ENCODE measurements at regions not wholly inside any gene's neighbourhood (a gene's known extent, or its start where the extent isn't known, plus 50 kb on each side); places are given as distances from the start of the nearest gene placed in this dataset.

DNA sequence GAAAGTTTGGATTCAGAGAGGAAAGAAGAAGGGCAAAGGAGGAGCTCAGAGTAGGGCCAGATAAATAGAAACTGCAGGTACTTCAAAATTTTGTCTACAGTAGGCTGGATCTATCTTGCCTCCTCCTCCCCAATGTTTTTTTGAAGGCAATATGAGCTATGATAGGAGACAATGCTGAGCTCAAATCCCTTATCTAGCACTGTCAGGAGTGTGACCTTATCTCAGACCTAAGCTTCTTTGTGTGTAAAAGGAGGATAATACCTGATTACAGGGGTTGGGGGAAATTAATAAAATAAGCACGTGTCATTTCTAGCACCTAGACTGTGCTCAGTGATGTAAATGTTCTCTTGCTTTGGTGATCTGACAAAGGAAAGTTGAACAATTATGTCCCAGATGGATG lies 137.8 kb upstream of the CD180 start:
- Histone ChIP-seq H4K20me1 (no peaks in the 10 kb centered on the region), H3K4me2 (no peak overlapping the region), H3K9me3 (replicated peaks in 1 of 11) (peaks cover 6 to 17% (median 10%) of the 10 kb centered on the region in 11 experiments; a peak in 13 of 22 replicates), H3K9ac (no peak overlapping the region), H3K36me3 (no peaks in the 10 kb centered on the region), H3K27ac (no peak overlapping the region), H3K4me1 (peaks cover 0 to 21% (median 14%) of the 10 kb centered on the region in 10 experiments; a peak in 16 of 20 replicates), H3K4me3 (no peak overlapping the region), H3K27me3 (no peaks in the 10 kb centered on the region)
- no peak for TF ChIP-seq Cebpa-rat (IDR thresholded peaks at IDR 0.05)

DNA sequence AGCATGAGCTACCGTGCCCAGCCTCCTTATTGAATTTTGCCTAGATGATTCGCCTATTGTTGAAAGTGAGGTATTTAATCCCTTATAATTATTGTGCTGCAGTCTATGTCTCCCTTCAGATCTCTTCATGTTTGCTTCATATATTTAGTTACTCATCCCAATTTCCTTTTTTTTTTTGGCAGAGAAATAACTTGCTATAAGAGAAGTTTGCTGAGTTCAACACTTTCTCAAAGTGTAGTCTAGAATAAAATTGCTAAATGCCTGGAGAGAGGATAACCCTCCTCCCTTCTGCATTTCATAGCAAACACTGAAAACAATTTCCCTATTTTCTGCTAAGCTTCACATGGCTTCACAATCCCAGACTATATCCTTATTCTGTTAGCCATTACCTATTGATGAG lies 136.6 kb upstream of the CD180 start:
- no peaks in the 10 kb centered on the region for H3K27me3 ChIP-seq
- peaks cover 6 to 17% (median 10%) of the 10 kb centered on the region in 11 experiments; a peak in 13 of 22 replicates for H3K9me3 ChIP-seq (replicated peaks in 1 of 11)
- no peaks in the 10 kb centered on the region for H3K36me3 ChIP-seq
- no peaks in the 10 kb centered on the region for H4K20me1 ChIP-seq
- no peak overlapping the region for H3K9ac ChIP-seq
- peak overlapping the region in 2 of 11 experiments; percentile 58 to 68; a peak in 3 of 22 replicates for H3K4me2 ChIP-seq
- H3K27ac ChIP-seq: no peak overlapping the region
- H3K4me1 ChIP-seq: peaks cover 0 to 16% (median 8%) of the 10 kb centered on the region in 10 experiments; a peak in 16 of 20 replicates
- no peak for TF ChIP-seq Cebpa-rat (IDR thresholded peaks at IDR 0.05)
- H3K4me3 ChIP-seq: no peak overlapping the region

DNA sequence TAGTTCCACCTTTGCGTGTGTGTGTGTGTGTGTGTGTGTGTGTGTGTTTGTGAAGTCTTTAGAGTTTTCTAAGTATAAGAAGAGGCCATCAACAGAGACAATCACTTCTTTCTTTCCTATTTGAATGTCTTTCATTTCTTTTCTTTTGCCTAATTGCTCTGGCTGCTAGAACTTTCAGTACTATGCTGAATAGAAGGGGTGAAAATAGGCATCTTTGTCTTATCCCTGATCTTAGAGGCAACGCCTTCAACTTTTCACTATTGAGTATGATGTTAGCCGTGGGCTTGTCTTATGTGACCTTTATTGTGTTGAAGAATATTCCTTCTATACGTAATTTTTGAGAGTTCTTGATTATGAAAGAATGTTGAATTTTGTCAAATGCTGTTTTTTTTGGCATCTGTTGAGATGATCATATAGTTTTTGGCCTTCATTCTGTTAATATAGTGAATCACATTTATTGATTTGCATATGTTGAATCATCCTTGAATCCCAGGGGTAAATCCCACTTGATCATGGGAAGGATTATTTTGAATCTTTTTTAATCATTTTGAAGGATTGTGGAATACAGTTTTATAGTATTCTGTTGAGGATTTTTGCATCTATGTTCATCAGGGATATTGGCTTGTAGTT lies 134.8 kb upstream of the CD180 start:
- Histone ChIP-seq H4K20me1 (no peaks in the 10 kb centered on the region), H3K36me3 (no peaks in the 10 kb centered on the region), H3K27me3 (no peaks in the 10 kb centered on the region), H3K4me1 (peaks cover 0 to 16% (median 0%) of the 10 kb centered on the region in 10 experiments; a peak in 4 of 20 replicates), H3K4me2 (no peak overlapping the region), H3K4me3 (no peak overlapping the region), H3K9me3 (replicated peaks in 1 of 11) (peaks cover 0 to 17% (median 8%) of the 10 kb centered on the region in 11 experiments; a peak in 12 of 22 replicates), H3K9ac (no peak overlapping the region), H3K27ac (no peak overlapping the region)
- no peak for TF ChIP-seq Cebpa-rat (IDR thresholded peaks at IDR 0.05)

DNA sequence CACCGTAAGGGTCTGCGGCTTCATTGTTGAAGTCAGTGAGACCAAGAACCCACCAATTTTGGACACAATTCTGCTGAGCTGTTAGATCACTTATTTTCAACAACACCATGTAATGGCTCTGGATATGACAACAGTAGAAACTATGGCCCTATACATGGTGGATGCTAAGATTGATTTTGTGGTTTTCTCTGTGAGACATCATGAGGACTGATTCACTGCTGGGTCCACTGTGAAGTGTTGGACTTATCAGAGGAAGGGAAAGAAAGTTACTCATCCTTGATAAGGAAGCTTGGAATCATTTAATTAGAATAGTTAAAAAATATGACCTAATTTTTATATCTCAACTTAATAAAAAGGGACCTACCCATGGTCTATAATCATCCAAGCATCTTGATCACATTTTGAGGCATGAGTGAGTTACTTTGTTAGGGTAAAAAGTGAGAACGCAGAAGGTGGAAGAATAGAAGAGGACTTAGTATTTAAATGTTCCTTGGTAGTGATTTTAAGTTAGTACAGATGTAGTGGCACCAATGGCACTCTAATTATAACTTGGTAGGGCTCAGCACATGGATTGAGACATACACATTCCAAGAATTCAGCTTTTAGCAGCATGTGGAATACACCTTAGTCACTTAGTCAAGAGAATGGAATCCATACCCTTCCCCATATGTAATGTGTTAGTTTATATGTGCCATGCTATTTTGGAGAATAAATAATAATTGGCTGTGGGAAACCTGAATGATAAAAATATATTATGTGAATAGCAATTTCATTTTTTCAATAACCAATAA lies 123.5 kb upstream of the CD180 start:
- H3K27ac ChIP-seq: no peak overlapping the region
- H3K9me3 ChIP-seq (replicated peaks in 1 of 11): peaks cover 0 to 20% (median 11%) of the 10 kb centered on the region in 11 experiments; a peak in 16 of 22 replicates
- H3K4me1 ChIP-seq: peaks cover 8 to 12% (median 11%) of the 10 kb centered on the region in 10 experiments
- H3K27me3 ChIP-seq: no peaks in the 10 kb centered on the region
- H3K9ac ChIP-seq: no peak overlapping the region
- H4K20me1 ChIP-seq: no peaks in the 10 kb centered on the region
- TF ChIP-seq Cebpa-rat (IDR thresholded peaks at IDR 0.05): no peak
- H3K4me2 ChIP-seq: no peak overlapping the region
- H3K4me3 ChIP-seq: no peak overlapping the region
- no peaks in the 10 kb centered on the region for H3K36me3 ChIP-seq

DNA sequence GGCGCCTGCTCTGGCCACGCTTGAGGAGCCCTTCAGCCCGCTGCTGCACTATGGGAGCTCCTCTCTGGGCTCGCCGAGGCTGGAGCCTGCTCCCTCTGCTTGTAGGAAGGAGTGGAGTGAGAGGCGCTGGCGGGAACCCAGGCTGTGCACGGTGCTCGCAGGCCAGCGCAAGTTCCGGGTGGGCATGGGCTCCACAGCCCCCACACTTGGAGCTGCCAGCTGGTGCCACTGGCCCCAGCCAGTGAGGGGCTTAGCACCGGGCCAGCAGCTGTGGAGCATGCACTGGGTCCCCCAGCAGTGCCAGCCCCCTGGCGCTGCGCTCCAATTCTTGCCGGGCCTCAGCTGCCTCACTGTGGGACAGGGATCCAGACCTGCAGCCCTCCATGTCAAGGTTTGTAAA lies 122.1 kb upstream of the CD180 start:
- Histone ChIP-seq H3K9ac (no peak overlapping the region), H3K27me3 (no peaks in the 10 kb centered on the region), H3K27ac (no peak overlapping the region), H3K9me3 (replicated peaks in 1 of 11) (peaks cover 4 to 20% (median 15%) of the 10 kb centered on the region in 11 experiments; a peak in 18 of 22 replicates), H3K4me3 (no peak overlapping the region), H3K36me3 (no peaks in the 10 kb centered on the region), H4K20me1 (no peaks in the 10 kb centered on the region), H3K4me2 (no peak overlapping the region), H3K4me1 (peaks cover 10 to 20% (median 13%) of the 10 kb centered on the region in 10 experiments)
- no peak for TF ChIP-seq Cebpa-rat (IDR thresholded peaks at IDR 0.05)

DNA sequence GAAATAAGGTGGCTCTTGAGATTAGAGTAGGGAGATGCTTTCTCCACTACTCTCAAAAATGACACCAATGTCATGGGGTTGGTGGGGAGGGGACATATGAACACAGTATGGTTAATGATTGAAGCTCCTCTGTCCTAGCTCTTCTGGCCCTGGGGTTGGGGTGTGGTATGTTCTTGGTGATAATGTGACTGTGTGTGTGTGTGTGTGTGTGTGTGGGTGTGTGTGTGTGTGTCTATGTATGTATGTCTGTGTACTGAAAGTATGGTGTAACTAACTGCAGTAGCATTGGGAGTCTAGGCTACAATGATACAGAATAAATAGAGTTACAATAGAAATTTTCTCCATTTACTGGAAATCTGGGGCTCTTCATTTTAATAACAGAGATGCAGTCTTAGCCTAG lies 121.0 kb upstream of the CD180 start:
- Histone ChIP-seq H3K4me2 (no peak overlapping the region), H3K27me3 (no peaks in the 10 kb centered on the region), H3K9ac (no peak overlapping the region), H3K9me3 (replicated peaks in 1 of 11) (peaks cover 4 to 20% (median 15%) of the 10 kb centered on the region in 11 experiments; a peak in 18 of 22 replicates), H3K36me3 (no peaks in the 10 kb centered on the region), H3K4me1 (peaks cover 10 to 20% (median 13%) of the 10 kb centered on the region in 10 experiments), H3K27ac (no peak overlapping the region), H3K4me3 (no peak overlapping the region), H4K20me1 (no peaks in the 10 kb centered on the region)
- TF ChIP-seq Cebpa-rat (IDR thresholded peaks at IDR 0.05): no peak

DNA sequence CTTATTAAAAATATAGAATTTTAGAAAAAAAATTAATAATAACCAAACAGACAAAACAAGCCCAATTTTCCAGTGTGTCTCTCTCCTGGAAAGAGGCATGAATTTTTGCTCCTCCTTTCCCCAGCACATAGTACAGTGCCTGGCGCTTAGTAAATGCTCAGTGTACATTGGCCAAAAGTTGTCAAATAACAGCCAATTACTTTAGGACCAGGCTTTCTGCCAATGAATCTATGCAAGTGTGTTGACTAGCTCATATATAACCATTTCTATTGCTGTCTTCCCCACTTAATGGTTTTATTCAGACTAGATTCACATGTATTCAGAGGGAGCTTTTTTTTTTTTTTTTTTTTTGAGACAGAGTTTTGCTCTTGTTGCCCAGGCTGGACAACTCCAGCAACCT lies 120.1 kb upstream of the CD180 start:
- peaks cover 10 to 20% (median 13%) of the 10 kb centered on the region in 10 experiments for H3K4me1 ChIP-seq
- H3K9ac ChIP-seq: no peak overlapping the region
- peaks cover 4 to 20% (median 15%) of the 10 kb centered on the region in 11 experiments; a peak in 18 of 22 replicates for H3K9me3 ChIP-seq (replicated peaks in 1 of 11)
- no peak overlapping the region for H3K4me2 ChIP-seq
- H4K20me1 ChIP-seq: no peaks in the 10 kb centered on the region
- no peak overlapping the region for H3K27ac ChIP-seq
- TF ChIP-seq Cebpa-rat (IDR thresholded peaks at IDR 0.05): no peak
- H3K4me3 ChIP-seq: no peak overlapping the region
- no peaks in the 10 kb centered on the region for H3K27me3 ChIP-seq
- no peaks in the 10 kb centered on the region for H3K36me3 ChIP-seq

DNA sequence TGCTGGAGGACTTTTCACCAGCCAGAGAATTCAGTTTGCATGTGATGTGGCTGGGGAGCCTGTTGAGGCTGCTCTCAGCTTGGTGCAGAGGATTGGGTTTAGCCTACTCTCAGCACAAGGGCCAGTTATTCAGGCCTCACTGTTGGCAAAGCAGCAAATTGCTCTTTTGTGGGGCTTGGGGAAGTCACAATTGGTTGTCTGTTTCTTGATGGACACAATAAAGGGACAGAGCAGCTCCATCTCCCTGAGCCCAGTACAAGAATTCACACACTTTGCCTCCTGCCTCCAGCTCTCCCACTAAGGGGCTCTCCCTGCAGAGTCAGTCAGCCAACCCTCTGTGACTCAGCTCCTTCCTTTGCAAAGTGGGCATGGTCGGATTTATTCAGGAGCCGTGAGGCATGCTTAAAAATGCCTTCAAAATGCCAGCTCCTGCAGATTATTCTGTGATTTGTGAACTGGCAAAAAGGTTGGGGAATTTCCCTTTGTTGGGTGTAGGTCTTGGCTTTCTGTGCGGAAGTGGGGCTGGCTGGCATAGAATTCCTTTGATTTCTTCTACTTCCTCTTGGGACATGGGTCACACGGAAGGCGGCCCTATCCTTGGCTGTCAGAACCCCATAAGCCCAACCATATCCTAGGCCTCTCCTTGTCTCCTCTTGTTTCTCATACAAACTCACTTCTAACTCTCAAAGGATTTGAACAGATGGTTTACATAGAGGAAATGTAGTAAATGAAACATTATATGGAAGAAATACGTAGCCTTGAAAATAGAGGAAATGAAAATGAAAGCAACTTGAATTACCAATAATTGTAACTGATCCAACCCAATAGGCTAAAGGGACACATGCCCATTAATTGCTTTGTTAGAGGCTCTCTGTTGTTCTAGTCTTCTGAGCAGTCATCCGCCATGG lies 118.7 kb upstream of the CD180 start:
- Histone ChIP-seq H3K27ac (peak overlapping the region in 10 of 11 experiments; percentile 15 to 59 (median 53); a peak in 15 of 22 replicates), H3K4me2 (peak overlapping the region; percentile 21 to 78 (median 51)), H3K9ac (no peak overlapping the region), H3K27me3 (no peaks in the 10 kb centered on the region), H3K9me3 (replicated peaks in 1 of 11) (peaks cover 4 to 20% (median 15%) of the 10 kb centered on the region in 11 experiments; a peak in 18 of 22 replicates), H3K36me3 (no peaks in the 10 kb centered on the region), H4K20me1 (no peaks in the 10 kb centered on the region), H3K4me3 (no peak overlapping the region), H3K4me1 (peaks cover 10 to 20% (median 13%) of the 10 kb centered on the region in 10 experiments)
- no peak for TF ChIP-seq Cebpa-rat (IDR thresholded peaks at IDR 0.05)

All from BLaER1 treated with 17β-estradiol and CSF1 and Interleukin-3, amounts not matched to agents 10 nM and 100 nM (cell line).